ENCODE measurements at regions not wholly inside any gene's neighbourhood (a gene's known extent, or its start where the extent isn't known, plus 50 kb on each side); places are given as distances from the start of the nearest gene placed in this dataset.
"Not testable (repeated sequence)": the region's sequence is repeated elsewhere in the genome, so short reads cannot be mapped to it uniquely, and the experiment has no call there.

DNA sequence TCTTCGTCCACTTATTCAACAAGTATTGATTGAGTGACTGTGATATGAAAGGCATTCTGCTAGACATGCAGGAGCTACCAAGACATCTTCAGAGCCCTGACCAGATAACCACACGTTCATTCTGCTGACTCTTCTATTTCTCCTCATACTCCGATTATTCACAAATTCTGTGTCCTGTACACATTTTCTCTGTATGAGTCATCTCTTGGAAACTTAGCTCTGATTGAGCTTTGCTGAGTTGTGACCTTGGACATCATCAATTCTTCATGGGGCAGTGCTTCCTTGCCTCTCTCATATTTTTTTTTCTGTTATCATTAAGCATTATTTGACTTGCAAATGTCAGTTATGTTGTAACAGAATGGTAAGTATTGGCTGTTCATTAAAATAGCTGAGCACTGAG is 351.6 kb upstream of the CNR1 start:
- WGBS, 3 donors: 66 to 81% (median 71%) methylated on average over 3 of the region's 3 CpGs
- no peak overlapping the region for H3K4me3 ChIP-seq (ENCODE audit: low read depth in 1 of 3, low read length in 3 of 3)
- FAIRE-seq (no peak), DNase-seq (no peak)
- H3K36me3 ChIP-seq (ENCODE audit: control insufficient read depth in 3 of 3, insufficient read depth in 2 of 3, low read depth in 1 of 3, low read length in 3 of 3): no peaks in the 10 kb centered on the region
- H3K27me3 ChIP-seq (ENCODE audit: control insufficient read depth in 3 of 3, insufficient read depth in 3 of 3, low read length in 3 of 3): no peaks in the 10 kb centered on the region
- H3K9me3 ChIP-seq (ENCODE audit: control insufficient read depth in 2 of 2, insufficient read depth in 1 of 2, low read depth in 1 of 2, low read length in 1 of 2): no peaks in the 10 kb centered on the region
- no peak overlapping the region for H3K27ac ChIP-seq (ENCODE audit: low read depth in 1 of 3, low read length in 2 of 3)
- H3K4me1 ChIP-seq (ENCODE audit: control insufficient read depth in 3 of 3, insufficient read depth in 2 of 3, low read depth in 1 of 3, low read length in 2 of 3): no peaks in the 10 kb centered on the region

DNA sequence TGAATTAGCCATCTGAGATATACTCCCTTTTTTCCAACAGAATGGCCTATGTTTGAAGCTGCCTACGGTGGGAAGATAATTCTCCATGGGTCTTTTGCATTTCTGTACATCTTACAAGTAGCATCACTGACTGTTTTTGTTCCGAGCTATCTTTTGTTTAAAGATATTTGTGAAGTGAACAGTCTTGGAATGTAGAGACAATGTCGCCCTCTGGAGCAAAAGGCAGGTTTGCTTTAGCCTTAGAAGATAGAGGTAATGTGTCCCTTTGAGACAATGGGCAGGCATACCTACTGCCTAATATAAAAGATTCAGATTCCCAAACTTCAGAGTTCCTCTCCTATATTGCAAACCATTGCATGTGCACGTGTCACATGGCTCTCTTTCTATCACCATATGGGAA is 347.8 kb upstream of the CNR1 start:
- WGBS, 3 donors: 76 to 79% (median 76%) methylated on average over 4 of the region's 4 CpGs
- Histone ChIP-seq H3K36me3 (ENCODE audit: control insufficient read depth in 3 of 3, insufficient read depth in 2 of 3, low read depth in 1 of 3, low read length in 3 of 3) (no peaks in the 10 kb centered on the region), H3K4me1 (ENCODE audit: control insufficient read depth in 3 of 3, insufficient read depth in 2 of 3, low read depth in 1 of 3, low read length in 2 of 3) (no peaks in the 10 kb centered on the region), H3K9me3 (ENCODE audit: control insufficient read depth in 2 of 2, insufficient read depth in 1 of 2, low read depth in 1 of 2, low read length in 1 of 2) (no peaks in the 10 kb centered on the region), H3K4me3 (ENCODE audit: low read depth in 1 of 3, low read length in 3 of 3) (no peak overlapping the region), H3K27ac (ENCODE audit: low read depth in 1 of 3, low read length in 2 of 3) (no peak overlapping the region), H3K27me3 (ENCODE audit: control insufficient read depth in 3 of 3, insufficient read depth in 3 of 3, low read length in 3 of 3) (no peaks in the 10 kb centered on the region)
- no peak for DNase-seq
- FAIRE-seq: no peak

DNA sequence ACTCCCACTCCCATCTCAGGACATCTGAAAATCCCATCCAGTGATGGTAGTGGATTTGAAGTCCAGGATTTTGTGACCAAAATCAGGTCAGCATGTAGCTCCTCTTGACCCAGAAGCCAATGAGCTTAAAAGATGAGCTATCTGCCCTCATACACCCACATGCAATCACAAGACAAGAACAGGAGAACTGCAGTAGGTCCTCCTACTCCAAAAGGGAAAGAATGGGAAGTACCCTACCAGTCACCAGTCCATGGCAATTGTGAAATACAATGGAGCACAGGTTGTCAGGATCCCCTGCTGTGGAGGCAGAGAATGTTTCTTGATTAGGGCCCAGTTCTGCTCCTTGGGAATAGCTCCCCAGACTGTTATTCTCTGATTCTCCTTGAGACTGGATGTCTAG is 347.3 kb upstream of the CNR1 start:
- H3K4me1 ChIP-seq (ENCODE audit: control insufficient read depth in 3 of 3, insufficient read depth in 2 of 3, low read depth in 1 of 3, low read length in 2 of 3): no peaks in the 10 kb centered on the region
- H3K27me3 ChIP-seq (ENCODE audit: control insufficient read depth in 3 of 3, insufficient read depth in 3 of 3, low read length in 3 of 3): no peaks in the 10 kb centered on the region
- H3K27ac ChIP-seq (ENCODE audit: low read depth in 1 of 3, low read length in 2 of 3): no peak overlapping the region
- H3K4me3 ChIP-seq (ENCODE audit: low read depth in 1 of 3, low read length in 3 of 3): no peak overlapping the region
- no peaks in the 10 kb centered on the region for H3K9me3 ChIP-seq (ENCODE audit: control insufficient read depth in 2 of 2, insufficient read depth in 1 of 2, low read depth in 1 of 2, low read length in 1 of 2)
- FAIRE-seq: no peak
- DNase-seq: no peak
- no peaks in the 10 kb centered on the region for H3K36me3 ChIP-seq (ENCODE audit: control insufficient read depth in 3 of 3, insufficient read depth in 2 of 3, low read depth in 1 of 3, low read length in 3 of 3)

DNA sequence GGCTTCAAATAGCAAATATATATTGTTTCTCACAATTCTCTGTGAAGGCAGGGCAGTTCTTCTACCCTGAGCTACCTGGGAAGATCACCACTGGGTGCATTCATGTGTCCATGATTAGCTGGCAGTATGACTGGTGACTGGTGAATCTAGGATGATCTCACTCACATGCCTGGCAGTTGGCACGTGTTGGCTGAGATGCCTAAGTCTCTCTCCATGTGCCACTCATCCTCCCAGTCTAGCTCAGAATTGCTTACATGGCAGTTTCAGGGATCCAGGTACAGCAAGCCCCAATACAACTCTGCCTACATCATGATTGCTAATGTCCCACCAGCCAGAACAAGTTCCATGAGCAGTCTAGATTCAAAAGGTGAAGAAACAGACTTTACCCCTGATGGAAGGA is 346.8 kb upstream of the CNR1 start:
- 39 to 67% (median 60%) methylated on average over 1 of the region's 1 CpG for WGBS, 3 donors
- Histone ChIP-seq H3K27me3 (ENCODE audit: control insufficient read depth in 3 of 3, insufficient read depth in 3 of 3, low read length in 3 of 3) (no peaks in the 10 kb centered on the region), H3K4me1 (ENCODE audit: control insufficient read depth in 3 of 3, insufficient read depth in 2 of 3, low read depth in 1 of 3, low read length in 2 of 3) (no peaks in the 10 kb centered on the region), H3K27ac (ENCODE audit: low read depth in 1 of 3, low read length in 2 of 3) (no peak overlapping the region), H3K4me3 (ENCODE audit: low read depth in 1 of 3, low read length in 3 of 3) (no peak overlapping the region), H3K9me3 (ENCODE audit: control insufficient read depth in 2 of 2, insufficient read depth in 1 of 2, low read depth in 1 of 2, low read length in 1 of 2) (no peaks in the 10 kb centered on the region), H3K36me3 (ENCODE audit: control insufficient read depth in 3 of 3, insufficient read depth in 2 of 3, low read depth in 1 of 3, low read length in 3 of 3) (no peaks in the 10 kb centered on the region)
- no peak for FAIRE-seq
- DNase-seq: no peak

DNA sequence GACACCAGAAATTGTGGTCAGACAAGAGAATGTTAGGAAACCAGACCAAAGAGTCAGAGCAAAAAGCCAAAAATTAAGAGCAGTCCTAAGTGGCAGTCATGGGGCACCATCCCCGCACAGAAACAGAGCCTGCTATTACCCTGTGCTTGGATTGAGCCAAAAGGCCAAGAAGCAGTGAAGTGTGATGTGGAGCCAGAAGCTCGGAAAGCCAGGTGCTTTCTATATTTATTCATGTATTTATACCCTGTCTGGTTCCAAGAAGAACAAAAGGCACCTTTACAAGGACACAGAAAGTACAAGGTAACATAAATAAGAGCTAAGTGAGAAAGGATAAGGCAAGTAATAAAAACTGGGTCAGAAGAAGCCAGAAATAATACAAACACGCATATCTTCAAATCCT is 336.2 kb upstream of the CNR1 start:
- Histone ChIP-seq H3K27me3 (ENCODE audit: control insufficient read depth in 3 of 3, insufficient read depth in 3 of 3, low read length in 3 of 3) (no peaks in the 10 kb centered on the region), H3K9me3 (ENCODE audit: control insufficient read depth in 2 of 2, insufficient read depth in 1 of 2, low read depth in 1 of 2, low read length in 1 of 2) (peaks cover 0 to 7% of the 10 kb centered on the region in 2 donors), H3K27ac (ENCODE audit: low read depth in 1 of 3, low read length in 2 of 3) (no peak overlapping the region), H3K36me3 (ENCODE audit: control insufficient read depth in 3 of 3, insufficient read depth in 2 of 3, low read depth in 1 of 3, low read length in 3 of 3) (no peaks in the 10 kb centered on the region), H3K4me3 (ENCODE audit: low read depth in 1 of 3, low read length in 3 of 3) (no peak overlapping the region), H3K4me1 (ENCODE audit: control insufficient read depth in 3 of 3, insufficient read depth in 2 of 3, low read depth in 1 of 3, low read length in 2 of 3) (no peaks in the 10 kb centered on the region)
- DNase-seq (no peak), FAIRE-seq (no peak)
- WGBS, 3 donors: 55 to 71% (median 58%) methylated on average over 3 of the region's 3 CpGs

DNA sequence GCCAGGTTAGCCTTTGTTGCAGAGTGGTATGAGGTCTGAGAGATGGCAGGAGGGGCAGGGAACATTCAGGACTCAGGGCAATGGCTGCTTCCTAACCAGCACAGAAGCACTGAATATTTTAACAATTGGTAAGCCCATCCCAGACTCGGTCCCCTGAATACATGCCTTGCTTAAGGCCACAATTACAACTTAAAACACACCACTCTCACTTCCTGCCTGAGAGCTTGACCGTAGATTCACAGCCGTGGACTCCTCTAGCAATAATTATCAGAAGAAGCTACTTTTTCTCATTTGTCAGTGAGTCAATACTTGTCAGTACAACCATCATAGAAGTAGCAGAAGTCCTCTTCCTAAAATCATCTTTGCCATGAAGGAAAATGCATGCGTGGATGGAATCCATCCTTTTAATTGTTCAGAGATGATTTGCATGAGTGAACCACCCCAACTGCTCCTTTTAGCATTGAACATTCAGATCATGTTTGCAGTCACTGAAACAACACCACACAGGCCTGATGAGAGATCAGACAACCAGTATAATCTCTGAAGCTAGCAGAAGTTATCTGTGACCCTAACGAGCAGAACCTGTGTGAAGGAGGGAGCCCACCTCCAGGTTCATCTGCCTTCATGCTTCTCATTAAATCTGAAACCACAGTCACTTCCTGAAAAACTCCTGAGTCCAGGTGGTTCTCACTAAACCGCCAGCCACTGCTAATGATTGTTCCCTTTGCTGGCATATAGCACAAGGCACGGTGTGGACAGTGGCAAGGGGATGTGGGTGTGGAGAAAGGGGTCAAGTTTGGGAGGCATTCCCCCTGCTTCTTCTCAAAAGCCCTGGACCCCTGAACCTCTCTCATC is 333.9 kb upstream of the CNR1 start:
- FAIRE-seq: no peak
- H3K4me1 ChIP-seq (ENCODE audit: control insufficient read depth in 3 of 3, insufficient read depth in 2 of 3, low read depth in 1 of 3, low read length in 2 of 3): no peaks in the 10 kb centered on the region
- no peak overlapping the region for H3K27ac ChIP-seq (ENCODE audit: low read depth in 1 of 3, low read length in 2 of 3)
- no peak overlapping the region for H3K4me3 ChIP-seq (ENCODE audit: low read depth in 1 of 3, low read length in 3 of 3)
- no peaks in the 10 kb centered on the region for H3K36me3 ChIP-seq (ENCODE audit: control insufficient read depth in 3 of 3, insufficient read depth in 2 of 3, low read depth in 1 of 3, low read length in 3 of 3)
- no peaks in the 10 kb centered on the region for H3K27me3 ChIP-seq (ENCODE audit: control insufficient read depth in 3 of 3, insufficient read depth in 3 of 3, low read length in 3 of 3)
- 52 to 74% (median 66%) methylated on average over 7 of the region's 7 CpGs for WGBS, 3 donors
- H3K9me3 ChIP-seq (ENCODE audit: control insufficient read depth in 2 of 2, insufficient read depth in 1 of 2, low read depth in 1 of 2, low read length in 1 of 2): no peaks in the 10 kb centered on the region
- DNase-seq: no peak

DNA sequence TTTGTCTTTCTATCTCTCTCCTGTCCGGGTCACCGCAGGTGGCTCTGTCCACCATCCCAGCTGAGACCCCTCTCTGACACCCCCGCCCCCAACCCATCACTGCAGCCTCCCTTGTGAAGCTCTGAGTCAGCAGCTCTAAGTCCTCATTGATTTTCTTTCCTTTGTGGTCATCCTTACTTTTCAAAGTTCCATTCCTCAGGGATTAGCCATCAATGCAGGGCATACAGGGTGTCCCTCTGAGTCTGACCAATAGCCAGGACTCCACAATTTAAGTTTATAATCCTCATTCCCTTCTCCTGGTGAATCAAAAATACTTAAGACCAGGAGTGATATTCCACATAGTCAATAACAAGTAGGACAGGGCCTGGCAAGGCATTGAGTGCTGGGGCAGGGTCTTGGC is 333.3 kb upstream of the CNR1 start:
- WGBS, 3 donors: 71 to 88% (median 76%) methylated on average over 3 of the region's 3 CpGs
- Histone ChIP-seq H3K27ac (ENCODE audit: low read depth in 1 of 3, low read length in 2 of 3) (no peak overlapping the region), H3K9me3 (ENCODE audit: control insufficient read depth in 2 of 2, insufficient read depth in 1 of 2, low read depth in 1 of 2, low read length in 1 of 2) (no peaks in the 10 kb centered on the region), H3K4me1 (ENCODE audit: control insufficient read depth in 3 of 3, insufficient read depth in 2 of 3, low read depth in 1 of 3, low read length in 2 of 3) (no peaks in the 10 kb centered on the region), H3K4me3 (ENCODE audit: low read depth in 1 of 3, low read length in 3 of 3) (no peak overlapping the region), H3K36me3 (ENCODE audit: control insufficient read depth in 3 of 3, insufficient read depth in 2 of 3, low read depth in 1 of 3, low read length in 3 of 3) (no peaks in the 10 kb centered on the region), H3K27me3 (ENCODE audit: control insufficient read depth in 3 of 3, insufficient read depth in 3 of 3, low read length in 3 of 3) (no peaks in the 10 kb centered on the region)
- DNase-seq (no peak), FAIRE-seq (no peak)

DNA sequence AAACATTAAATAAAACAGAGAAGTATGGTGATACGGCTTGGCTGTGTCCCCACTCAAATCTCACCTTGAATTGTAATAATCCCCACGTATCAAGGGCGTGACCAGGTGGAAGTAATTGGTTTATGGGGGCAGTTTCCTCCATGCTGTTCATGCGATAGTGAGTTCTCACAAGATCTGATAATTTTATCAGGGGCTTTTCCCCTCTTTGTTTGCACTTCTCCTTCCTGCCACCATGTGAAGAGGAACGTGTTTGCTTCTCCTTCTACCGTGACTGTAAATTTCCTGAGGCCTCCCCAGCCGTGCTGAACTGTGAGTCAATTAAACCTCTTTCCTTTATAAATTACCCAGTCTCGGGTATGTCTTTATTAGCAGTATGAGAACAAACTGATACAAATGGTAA is 331.3 kb upstream of the CNR1 start:
- not testable (repeated sequence) for H3K9me3 ChIP-seq (ENCODE audit: control insufficient read depth in 2 of 2, insufficient read depth in 1 of 2, low read depth in 1 of 2, low read length in 1 of 2); H3K36me3 ChIP-seq (ENCODE audit: control insufficient read depth in 3 of 3, insufficient read depth in 2 of 3, low read depth in 1 of 3, low read length in 3 of 3); H3K27ac ChIP-seq (ENCODE audit: low read depth in 1 of 3, low read length in 2 of 3); DNase-seq; H3K27me3 ChIP-seq (ENCODE audit: control insufficient read depth in 3 of 3, insufficient read depth in 3 of 3, low read length in 3 of 3); H3K4me1 ChIP-seq (ENCODE audit: control insufficient read depth in 3 of 3, insufficient read depth in 2 of 3, low read depth in 1 of 3, low read length in 2 of 3); FAIRE-seq; H3K4me3 ChIP-seq (ENCODE audit: low read depth in 1 of 3, low read length in 3 of 3)
- WGBS, 3 donors: 37 to 50% (median 50%) methylated on average over 8 of the region's 8 CpGs
